HepG2 (cell line): ENCODE measurements at regions not wholly inside any gene's neighbourhood (a gene's known extent, or its start where the extent isn't known, plus 50 kb on each side); places are given as distances from the start of the nearest gene placed in this dataset.

Source experiments
- CEBPG ChIP-seq: IDR thresholded peaks from 2 replicates; pipeline ENCODE4 v1.6.1; 2016
- CTCF ChIP-seq: sonication (generic); formaldehyde crosslinking; IDR thresholded peaks from 2 replicates; pipeline ENCODE4 v1.5.0; 2020; ENCODE audit warnings: mild to moderate bottlenecking, missing genetic modification reagents, moderate library complexity
- RNF219 ChIP-seq: sonication (generic); formaldehyde crosslinking; IDR thresholded peaks from 2 replicates; pipeline ENCODE4 v1.5.0; 2020; ENCODE audit warnings: mild to moderate bottlenecking, missing genetic modification reagents
- ZNF430 ChIP-seq: sonication (generic); formaldehyde crosslinking; IDR thresholded peaks from 2 replicates; pipeline ENCODE4 v1.9.0; 2021; ENCODE audit warnings: mild to moderate bottlenecking, missing genetic modification reagents

DNA sequence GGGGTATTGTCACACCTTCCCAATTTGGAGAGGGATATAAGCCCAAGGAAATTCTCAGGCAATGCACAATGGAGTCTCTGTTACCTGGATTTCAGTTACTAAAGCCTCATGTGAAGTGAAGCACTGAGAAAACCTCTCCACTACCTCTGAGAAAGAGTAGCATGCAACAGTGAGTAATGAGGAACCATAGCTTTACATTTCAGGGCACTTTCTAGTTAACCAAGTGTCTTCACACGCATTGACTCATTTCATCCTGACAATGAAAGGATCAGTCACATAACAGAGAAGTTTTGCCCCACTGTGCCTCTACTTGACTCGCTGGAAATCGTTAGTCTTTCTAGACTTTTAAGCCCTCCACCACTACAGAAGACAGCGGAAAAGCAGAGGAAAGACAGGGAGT, 86.2 kb upstream of the ARID1B start:
- TF ChIP-seq RNF219 (CRISPR knock-in tag) (no peak), CEBPG (no peak), CTCF (no peak), ZNF430 (no peak)
